ENCODE measurements at regions not wholly inside any gene's neighbourhood (a gene's known extent, or its start where the extent isn't known, plus 50 kb on each side); places are given as distances from the start of the nearest gene placed in this dataset.
"Not testable (repeated sequence)": the region's sequence is repeated elsewhere in the genome, so short reads cannot be mapped to it uniquely, and the experiment has no call there.

- DNase-seq (ENCODE audit: extremely low read depth in 1 of 2, low read depth in 1 of 2) = no peak
These were observed 63.9 kb upstream of the EDAR start for GRCh38 chr2:109052922-109053321.

GRCh38 chr2:109049022-109049421 lies 60.0 kb upstream of the EDAR start:
- no peak for DNase-seq (ENCODE audit: extremely low read depth in 1 of 2, low read depth in 1 of 2)

GRCh38 chr2:109048163-109048562 lies 59.1 kb upstream of the EDAR start:
- DNase-seq (ENCODE audit: extremely low read depth in 1 of 2, low read depth in 1 of 2) = no peak

GRCh38 chr2:109047569-109047968 lies 58.5 kb upstream of the EDAR start:
- DNase-seq (ENCODE audit: extremely low read depth in 1 of 2, low read depth in 1 of 2) = not testable (repeated sequence)

- no peak for DNase-seq (ENCODE audit: extremely low read depth in 1 of 2, low read depth in 1 of 2)
These were observed 58.0 kb upstream of the EDAR start for GRCh38 chr2:109046925-109047508.

GRCh38 chr2:109045505-109045904 lies 56.5 kb upstream of the EDAR start:
- DNase-seq (ENCODE audit: extremely low read depth in 1 of 2, low read depth in 1 of 2) = no peak

- DNase-seq (ENCODE audit: extremely low read depth in 1 of 2, low read depth in 1 of 2) = no peak
These were observed 50.0 kb upstream of the EDAR start for GRCh38 chr2:109038992-109039391.
